ENCODE measurements at regions not wholly inside any gene's neighbourhood (a gene's known extent, or its start where the extent isn't known, plus 50 kb on each side); places are given as distances from the start of the nearest gene placed in this dataset.

DNA sequence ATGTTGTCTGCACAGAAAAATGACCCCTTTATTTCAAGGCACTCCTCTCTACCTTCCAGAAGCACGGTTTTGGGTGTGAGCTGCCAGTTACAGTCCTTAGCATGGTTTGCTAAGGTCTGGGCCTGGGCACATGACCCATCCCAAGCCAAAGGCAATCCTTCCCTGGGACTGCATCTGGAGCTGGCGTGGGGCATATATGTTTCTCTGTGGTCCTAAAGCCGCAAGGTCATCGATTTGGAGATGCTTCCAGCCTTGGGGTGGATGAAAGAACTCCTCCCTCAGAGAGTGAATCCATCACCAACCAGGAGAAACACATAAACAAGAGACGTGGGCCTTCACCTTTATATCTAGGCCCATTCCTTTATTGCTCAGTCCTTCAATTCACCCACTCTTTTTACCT lies 50.1 kb upstream of the IGFBP3 start:
- Mint-ChIP-seq H3K4me1 (peaks cover 0 to 3% (median under 1%) of the 10 kb centered on the region in 4 donors), H3K27me3 (peaks cover 0 to 2% of the 10 kb centered on the region in 2 donors), H3K36me3 (peaks cover 0 to 2% of the 10 kb centered on the region in 2 donors), H3K9me3 (peaks cover 0 to 2% (median 0%) of the 10 kb centered on the region in 8 donors), H3K27ac (peak overlapping the region in 1 of 7 donors; percentile 54), H3K4me3 (no peak overlapping the region)
- H3K27ac ChIP-seq (ENCODE audit: low read depth, low read length): no peak overlapping the region
- no peaks in the 10 kb centered on the region for H3K27me3 ChIP-seq (ENCODE audit: insufficient read depth, low read length)
- no peak overlapping the region for H3K4me3 ChIP-seq (ENCODE audit: low read length in 2 of 2)
- ChIA-PET CTCF (ENCODE audit: partially characterized antibody) (no interaction called here), POLR2A (ENCODE audit: partially characterized antibody) (no interaction called here)
- intact Hi-C loops (cut with micrococcal nuclease): no loop called here
- no peaks in the 10 kb centered on the region for H3K36me3 ChIP-seq (ENCODE audit: insufficient read depth, low read length)
- H3K9me3 ChIP-seq (ENCODE audit: control insufficient read depth in 1 of 2, low read length in 2 of 2): no peaks in the 10 kb centered on the region
- no peaks in the 10 kb centered on the region for H3K4me1 ChIP-seq (ENCODE audit: insufficient read depth, low read length)
- DNase-seq: no peak
